Fibroblast of lung (primary cell): ENCODE measurements at regions not wholly inside any gene's neighbourhood (a gene's known extent, or its start where the extent isn't known, plus 50 kb on each side); places are given as distances from the start of the nearest gene placed in this dataset.

Experiments
- CTCF ChIP-seq, 2 donors: IDR thresholded peaks in 1 of 2; conservative IDR thresholded peaks in 1 of 2; 1 replicate in 1 of 2; 2 replicates in 1 of 2; pipeline ENCODE4 v1.5.1; 2011 to 2012; ENCODE audit warnings: low read length in 2 of 2, control low read depth in 1 of 2, inconsistent platforms in 1 of 2, low read depth in 1 of 2, mild to moderate bottlenecking in 1 of 2
- EZH2 ChIP-seq: IDR thresholded peaks from 2 replicates; pipeline ENCODE4 v1.5.1; 2012; ENCODE audit warnings: low read length, control low read depth, mild to moderate bottlenecking; ENCODE audit errors: missing control alignments

DNA sequence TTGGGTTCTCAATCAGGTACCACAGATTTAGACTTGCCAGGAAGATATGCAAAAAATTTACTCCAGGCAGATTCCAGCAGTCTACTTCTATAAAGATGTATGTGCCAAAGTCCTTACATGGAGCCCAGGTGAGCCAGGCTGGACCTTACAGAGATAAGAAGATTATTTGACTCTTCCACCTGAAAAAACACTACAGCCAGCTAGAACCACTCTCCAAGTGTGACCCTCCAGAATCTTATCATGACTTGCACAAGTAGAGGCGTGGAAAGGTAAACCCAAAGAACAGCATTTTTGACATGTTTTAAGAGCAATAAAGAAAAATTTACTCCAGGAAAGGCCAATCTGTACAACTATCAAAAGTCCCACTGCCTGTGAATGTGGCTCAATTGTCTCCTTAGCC is 146.8 kb upstream of the DPT start:
- TF ChIP-seq EZH2 (no peak), CTCF (conservative IDR thresholded peaks at IDR 0.05 in 1 of 2, IDR thresholded peaks at IDR 0.05 in 1 of 2; ENCODE audit: low read depth in 1 of 2, low read length in 2 of 2) (no peak)
